D341Med (cell line): ENCODE measurements at regions not wholly inside any gene's neighbourhood (a gene's known extent, or its start where the extent isn't known, plus 50 kb on each side); places are given as distances from the start of the nearest gene placed in this dataset.
"Not testable (repeated sequence)": the region's sequence is repeated elsewhere in the genome, so short reads cannot be mapped to it uniquely, and the experiment has no call there.

Experiments
- DNase-seq: peaks from one replicate; pipeline ENCODE4 v3.0.0; 2012; ENCODE audit warnings: low spot score

DNA sequence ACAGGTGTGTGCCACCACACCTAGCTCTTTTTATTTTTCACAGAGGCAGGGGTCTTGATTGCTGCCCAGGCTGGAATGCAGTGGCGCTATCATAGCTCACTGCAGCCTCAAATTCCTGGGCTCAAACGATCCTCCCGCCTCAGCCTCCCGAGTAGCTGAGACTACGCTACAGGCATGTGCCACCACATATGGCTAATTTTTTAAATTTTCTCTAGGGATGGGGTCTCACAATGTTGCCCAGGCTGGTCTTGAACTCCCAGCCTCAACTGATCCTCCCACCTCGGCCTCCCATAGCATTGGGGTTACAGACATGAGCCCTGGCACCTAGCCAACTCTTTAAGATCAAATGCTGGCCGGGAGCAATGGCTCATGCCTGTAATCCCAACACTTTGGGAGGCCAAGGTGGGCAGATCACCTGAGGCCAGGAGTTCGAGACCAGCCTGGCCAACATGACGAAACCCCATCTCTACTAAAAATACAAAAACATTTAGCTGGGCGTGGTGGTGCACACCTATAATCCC lies 50.6 kb upstream of the MYL10 start:
- DNase-seq: not testable (repeated sequence)

DNA sequence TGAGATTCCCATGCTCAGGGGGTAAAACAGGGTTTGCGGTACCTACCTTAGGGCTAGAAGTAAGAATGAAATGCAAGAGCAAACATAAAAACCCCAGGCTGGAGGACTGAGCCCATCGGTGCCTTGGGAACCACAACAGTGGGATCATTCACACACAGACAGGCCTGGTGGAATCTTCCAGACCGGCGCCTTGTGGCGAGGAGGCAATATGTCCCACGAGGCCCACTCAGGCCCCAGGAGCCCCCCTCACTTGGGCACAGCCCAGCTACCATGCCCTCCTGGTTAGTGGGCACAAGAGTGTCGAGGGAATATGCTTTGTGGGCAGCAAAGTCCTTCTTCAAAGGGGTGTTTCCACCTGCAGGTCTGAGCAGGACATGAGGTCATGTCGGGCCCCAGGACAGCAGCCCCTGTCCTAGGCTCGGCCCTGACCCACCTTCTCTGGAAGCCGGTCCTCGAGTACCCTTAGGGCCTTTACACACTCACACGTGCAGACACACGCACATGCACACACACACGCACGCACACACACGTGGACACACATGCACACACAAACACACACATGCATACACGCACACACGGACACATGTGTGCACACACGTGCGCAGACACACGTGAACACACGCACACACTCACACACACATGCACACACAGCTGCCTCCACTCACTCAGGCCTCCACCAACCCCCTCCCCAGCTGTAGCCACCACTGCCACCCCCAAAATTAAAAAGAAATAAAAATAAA lies 51.5 kb upstream of the MYL10 start:
- DNase-seq: no peak

DNA sequence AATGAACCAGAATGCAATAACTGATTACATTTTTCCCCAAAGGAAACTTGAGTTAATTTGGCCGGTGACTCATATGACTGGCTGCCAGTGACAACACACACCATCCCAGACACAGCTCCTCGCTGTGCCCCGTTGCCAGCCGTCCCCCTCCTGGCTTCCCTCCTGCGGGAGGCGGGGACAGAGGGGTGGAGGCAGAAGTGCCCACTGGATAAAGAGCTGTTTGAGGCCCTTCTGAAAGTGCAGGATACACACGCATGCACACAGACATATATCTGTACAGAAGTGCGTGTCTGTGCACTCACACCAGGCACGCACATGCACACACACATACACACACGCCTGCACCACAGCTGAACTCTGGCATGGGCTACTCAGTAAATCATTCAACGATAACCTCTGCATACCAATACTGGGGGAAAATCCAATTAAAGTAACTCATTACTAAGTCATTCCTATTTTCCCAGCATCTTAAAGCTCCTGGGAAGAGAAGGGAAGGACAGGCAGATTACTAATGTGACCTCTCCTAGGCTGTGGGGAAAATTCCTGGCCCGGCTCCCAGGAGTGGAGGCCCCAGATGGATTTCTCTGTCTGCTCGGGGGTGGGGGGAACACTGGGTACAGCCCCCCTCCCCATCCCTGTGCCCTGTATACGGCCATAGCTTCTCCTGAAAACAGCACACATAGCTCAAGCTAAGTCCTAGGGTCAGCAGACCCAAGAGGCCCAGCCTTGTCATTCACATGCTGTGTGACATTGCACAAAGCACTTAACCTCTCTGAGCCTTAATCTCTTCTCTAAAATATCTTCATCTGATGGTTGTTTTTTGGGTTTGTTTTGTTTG lies 52.3 kb upstream of the MYL10 start:
- no peak for DNase-seq

DNA sequence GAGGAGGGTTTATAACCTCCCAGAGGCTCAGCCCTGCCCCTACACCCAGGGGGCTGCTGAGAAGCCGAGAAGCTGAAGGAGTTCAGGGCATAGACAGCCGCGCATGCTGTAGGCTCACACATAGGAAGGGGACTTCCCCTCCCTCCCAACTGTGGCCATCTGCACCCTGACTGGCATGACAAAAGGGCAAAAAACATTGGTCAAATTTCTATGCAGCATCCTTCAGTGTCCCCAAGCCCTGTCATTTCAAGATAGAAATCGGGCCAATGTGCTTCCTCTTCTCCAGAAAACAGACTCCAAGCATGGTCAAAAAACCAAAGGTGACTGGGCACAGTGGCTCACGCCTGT lies 55.9 kb upstream of the MYL10 start:
- DNase-seq: no peak

DNA sequence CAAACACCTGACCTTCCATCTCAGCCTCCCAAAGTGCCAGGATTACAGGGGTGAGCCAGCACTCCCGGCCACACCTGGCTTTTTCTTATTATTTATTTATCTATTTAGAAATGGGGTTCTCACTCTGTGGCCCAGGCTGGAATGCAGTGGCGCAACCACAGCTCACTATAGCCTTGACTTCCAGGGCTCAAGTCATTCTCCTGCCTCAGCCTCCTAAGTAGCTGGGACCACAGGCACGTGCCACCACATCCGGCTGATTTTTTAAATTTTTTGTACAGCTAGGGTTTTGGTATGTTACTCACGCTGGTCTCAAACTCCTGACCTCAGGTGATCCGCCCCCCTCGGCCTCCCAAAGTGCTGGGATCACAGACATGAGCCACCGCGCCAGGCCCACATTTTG lies 56.9 kb upstream of the MYL10 start:
- DNase-seq: no peak

DNA sequence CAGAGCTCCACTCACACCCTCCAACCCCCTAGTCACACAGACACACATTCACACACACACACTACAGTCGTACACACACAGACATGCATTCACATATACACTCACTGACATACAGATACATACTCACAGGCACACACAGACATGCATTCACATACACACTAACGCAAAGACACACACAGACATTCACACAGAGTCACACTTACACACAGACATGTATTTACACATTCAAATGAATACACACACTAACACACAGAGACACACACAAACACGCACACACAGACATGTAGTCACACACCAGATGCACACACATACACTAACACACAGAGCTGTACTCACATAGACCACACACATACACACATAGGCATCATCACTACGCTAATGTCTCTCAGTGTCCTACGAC lies 58.0 kb upstream of the MYL10 start:
- no peak for DNase-seq

DNA sequence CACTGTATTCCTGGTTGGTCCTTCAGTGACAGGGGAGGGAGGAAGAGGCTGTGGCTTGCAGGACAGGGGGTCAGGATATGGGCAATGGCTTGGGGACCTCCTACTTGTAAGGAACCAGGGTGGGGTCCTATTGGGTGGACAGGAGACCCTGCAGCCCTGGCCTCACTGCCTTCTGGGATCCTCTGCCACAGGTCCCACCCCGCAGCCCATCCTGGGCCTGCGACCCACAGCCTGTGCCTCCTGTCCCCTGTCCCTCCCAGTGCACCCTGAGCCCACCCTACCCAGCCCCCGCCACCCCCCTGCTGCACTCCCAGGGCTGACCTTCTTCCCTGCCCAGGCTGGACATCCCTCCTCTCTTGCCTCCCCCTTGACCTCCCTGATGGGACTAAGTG lies 58.7 kb upstream of the MYL10 start:
- no peak for DNase-seq

DNA sequence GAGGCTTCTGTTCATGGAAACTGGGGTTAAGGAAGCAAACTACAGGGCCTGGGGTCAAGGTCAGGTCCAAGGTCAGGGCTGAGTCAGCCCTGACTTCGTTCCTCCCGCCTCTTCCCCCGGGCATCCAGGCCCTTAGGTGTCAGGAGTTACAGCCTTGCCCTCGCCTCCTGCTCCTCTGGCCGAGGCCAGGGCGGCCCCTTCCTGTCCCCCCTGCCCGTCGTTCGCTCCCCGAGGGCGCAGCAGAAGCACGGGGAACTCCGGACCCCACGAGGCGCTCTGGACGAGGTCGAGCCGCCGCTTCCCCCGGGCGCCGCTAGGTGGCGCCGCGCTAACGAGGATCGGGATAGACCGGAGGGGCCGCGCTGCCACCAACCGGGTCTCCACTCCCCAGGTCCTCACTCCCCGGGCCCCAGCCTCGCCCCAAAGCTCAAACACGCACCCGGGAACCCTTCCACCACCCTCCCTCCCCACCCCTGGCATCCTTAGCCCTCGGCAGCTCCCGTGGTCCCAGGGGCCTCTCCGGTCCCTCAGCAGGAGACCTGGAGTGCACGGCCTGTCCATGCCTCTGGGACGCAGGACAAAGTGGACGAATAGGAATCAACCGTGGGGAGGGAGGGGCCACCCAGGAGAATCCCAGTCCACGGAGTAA lies 59.2 kb upstream of the MYL10 start:
- peak; percentile 94 for DNase-seq

DNA sequence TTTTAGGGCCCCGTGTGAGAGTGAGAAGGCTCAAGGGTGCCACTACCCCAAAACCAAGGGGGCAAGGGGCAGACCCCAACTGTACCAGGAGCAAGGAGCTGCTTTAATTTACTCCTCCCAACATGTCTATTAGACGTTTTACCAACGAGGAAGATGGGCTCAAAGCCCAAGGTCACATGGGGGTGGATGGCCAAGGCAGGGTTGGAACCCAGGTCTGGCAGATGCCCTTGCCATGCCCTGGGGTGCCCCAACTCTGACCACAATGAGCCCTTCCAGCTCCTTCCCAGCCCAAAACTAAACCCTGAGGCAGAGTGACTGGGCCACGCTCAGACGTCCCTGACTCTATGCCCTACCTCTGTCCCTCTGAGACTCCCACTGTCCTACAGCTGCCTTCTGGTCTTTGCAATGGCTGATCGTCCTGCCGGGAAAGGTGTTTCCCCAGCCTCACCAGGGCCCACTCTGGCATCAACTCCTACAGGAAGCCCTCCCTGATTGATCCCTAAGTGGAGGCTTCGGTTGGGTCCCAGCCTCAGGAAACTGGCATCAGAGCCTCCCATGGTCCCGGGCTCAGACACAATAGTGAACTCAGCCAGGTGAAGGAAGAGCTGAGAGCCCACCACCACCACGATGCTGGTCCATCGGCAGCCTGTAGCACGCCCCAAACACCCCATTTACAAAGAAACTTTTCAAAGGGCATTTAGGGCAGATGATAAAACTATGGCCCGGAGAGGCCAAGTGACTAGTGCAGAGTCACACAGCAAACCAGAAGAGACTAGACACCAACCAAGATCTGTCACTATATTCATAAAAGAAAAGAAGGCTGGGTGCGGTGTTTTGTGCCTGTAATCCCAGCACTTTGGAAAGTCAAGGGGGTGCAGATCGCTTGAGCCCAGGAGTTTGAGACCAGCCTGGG lies 60.2 kb upstream of the MYL10 start:
- no peak for DNase-seq

DNA sequence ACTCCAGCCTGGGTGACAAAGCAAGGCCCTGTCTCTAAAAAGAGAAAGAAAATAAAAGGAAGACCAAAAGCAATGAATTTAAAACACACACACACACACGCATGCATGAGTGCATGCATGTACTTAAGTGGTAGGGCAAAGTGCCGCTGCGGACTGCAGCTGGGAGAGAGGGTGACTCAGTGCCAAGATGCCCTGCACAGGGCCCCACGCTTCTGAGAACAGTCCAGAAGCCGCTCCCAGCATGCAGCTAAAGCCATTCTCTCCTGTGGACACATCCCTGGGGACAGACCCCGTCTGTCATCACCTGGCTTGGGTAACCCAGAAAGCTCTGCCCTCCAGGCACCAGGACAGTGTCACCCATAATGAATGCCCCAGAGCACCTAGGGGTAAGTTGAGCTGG lies 61.0 kb upstream of the MYL10 start:
- DNase-seq: no peak

DNA sequence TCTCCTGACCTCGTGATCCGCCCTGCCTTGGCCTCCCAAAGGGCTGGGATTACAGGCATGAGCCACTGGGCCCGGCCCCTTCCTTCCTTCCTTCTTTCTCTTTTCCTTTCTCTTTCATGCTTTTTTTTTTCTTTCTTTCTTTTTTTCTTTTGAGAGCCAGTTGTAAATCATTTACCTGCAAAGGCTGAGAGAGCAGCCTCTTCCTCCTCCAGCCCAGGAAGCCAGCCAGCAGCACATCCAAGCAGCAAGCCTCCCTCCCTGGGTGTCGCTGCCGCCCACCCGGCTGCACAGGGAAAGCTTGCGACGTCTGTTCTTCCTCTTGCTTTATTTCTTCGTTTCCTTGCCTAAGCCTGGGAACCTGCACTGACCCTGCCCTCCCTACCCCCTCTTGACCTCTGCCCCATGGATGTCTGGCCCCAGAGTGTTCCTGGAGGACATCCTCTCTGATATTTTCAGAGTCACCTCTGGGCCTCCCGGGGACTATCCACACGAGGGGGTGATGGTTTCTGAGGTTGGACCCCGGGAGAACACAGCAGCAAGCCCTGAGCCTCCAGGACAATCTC lies 62.8 kb upstream of the MYL10 start:
- DNase-seq: no peak

DNA sequence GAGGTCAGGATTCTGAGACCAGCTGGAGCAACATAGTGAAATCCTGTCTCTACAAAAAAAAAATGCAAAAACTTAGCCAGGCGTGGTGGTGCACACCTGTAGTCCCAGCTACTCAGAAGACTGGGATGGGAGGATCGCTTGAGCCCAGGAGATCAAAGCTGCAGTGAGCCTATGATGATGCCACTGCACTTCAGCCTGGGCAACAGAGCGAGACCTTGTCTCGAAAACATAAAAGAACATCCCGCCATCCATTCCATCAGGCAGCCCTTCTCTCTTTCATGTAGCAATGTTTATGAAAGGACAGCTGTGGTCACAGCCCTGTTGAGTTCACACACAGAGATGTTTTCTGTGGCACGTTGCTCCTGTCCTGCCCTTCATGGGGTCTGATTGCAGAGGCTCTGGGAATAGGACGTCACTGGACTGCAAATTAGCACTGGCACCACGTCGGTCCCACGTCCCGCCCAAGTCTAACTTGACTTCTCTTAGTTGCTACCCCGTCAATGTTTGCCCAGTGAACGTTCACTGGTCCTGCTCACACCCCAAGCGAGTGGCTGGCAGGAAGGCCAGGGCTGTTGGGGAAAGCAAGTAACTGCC lies 64.5 kb upstream of the MYL10 start:
- no peak for DNase-seq

DNA sequence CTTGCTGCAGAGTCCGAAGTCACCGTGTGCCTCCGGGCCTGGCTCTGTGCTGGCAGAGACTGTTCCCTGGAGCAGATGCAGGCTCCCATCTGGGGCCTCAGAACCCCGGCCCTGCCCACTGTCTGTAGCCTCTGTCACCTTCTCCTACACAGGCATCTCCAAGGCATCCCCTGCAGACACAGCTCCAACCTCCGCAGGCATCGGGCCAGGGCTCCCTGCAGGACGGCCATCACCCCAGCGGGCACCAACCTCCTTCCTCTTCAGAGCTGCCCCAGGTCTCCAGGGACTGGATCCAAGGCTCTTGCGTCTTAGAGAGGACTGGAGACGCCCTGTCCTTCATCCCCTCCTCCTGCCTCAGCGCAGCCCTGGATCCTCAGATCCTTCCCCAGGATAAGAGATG lies 69.9 kb upstream of the MYL10 start:
- DNase-seq: no peak

DNA sequence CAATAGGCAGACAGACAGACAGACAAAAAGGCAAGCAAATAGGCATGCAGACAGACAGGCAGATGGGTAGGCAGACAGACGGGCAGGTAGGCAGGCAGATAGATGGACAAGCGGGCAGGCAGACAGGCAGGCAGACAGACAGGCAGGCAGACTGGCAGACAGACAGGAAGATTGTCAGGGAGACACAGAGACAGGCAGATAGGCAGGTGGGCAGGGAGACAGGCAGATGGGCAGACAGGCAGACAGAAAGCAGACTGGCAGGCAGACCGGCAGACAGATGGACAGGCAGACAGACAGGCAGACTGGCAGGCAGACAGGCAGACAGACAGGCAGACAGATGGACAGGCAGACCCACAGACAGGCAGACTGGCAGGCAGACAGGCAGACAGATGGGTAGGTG lies 70.3 kb upstream of the MYL10 start:
- DNase-seq: no peak

DNA sequence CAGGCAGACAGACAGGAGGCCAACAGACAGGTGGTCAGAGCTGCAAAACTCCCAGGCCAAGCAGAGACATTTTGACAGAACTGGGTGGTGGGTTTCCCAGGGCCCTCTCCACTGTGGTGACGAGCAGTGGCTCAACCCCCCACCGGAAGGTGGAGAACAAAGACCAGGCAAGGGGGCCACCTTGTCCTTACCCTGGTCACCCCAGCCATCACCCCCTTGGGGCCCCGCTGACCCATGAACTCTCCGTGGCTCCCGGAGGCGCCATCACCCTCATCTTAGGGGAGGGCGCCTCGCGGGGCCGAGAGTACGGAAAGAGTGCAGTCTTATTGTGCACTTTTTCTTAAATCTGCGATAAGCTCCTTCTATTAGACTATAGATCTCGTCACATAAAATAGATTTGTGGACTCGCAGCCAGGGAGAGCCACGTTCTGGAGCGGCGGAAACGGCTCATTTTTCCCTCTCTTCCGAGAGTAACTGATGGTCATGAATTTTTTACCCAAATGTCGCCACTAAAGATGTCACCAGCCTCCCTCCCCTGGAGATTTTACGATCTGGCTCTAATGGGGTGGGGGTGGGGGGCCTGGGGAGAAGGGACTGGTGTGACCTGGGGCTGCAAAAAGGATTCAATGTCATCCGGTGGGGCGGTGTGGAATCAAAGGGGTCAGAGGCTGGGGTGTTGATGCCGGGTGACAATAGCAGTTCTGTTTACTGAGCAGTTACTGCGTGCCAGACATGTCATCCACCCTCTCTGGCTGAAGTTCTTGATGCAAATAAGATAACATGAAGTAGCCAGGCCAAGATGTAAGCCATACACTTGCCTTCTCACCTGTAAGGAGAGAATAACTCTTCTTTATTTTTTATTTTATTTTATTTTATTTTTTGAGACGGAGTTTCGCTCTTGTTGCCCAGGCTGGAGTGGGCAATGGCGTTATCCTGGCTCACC lies 71.1 kb upstream of the MYL10 start:
- no peak for DNase-seq

DNA sequence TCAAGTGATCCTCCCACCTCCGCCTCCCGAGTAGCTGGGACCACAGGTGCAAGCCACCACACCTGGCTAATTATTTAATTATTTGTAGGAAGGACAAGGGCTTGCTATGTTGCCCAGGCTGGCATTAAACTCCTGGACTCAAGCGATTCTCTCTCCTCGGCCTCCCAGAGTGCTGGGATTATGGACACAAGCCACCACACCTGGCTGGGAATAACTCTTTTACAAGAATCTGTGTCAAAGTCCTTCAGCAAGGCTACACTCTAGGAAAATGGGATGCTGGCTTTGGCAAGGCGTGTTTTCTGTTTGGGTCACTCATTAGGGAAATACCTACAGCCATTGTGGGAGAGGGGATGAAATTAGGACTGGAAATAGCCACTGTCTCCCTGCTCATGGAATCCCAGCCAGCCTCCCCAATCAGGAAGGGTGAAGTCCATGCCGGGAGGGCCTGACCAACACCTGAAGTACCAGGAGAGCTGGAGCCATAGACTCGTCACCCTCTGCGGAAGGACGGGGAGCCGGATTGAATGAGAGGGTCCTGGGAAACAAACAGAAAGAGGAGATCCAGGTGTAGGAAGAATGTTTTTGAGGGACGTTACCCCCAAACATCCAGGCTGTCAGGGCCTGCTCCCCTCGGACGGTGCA lies 72.2 kb upstream of the MYL10 start:
- no peak for DNase-seq

DNA sequence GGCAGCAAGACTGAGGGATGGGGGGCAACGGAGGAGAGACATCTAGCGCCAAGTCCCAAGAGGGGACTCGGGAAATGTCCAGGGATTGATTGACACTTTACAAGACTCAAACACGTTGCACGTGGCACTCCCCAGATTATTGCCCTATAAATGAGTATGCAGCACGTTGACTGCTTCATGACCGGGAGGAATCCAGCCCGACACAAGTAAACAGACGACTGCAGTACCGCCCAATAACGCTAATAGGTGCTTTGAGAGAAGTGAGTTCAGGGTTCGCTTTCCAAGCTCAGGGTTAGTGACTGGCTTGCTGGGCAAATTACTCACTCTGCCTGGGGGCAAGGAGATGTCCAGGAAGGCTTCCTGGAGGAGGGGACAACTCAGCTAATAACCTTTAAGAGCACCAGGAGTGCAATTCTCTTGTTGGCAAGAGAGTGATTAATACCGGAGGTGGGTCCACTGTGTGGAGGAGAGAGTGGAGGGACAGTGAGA lies 73.3 kb upstream of the MYL10 start:
- DNase-seq: no peak

DNA sequence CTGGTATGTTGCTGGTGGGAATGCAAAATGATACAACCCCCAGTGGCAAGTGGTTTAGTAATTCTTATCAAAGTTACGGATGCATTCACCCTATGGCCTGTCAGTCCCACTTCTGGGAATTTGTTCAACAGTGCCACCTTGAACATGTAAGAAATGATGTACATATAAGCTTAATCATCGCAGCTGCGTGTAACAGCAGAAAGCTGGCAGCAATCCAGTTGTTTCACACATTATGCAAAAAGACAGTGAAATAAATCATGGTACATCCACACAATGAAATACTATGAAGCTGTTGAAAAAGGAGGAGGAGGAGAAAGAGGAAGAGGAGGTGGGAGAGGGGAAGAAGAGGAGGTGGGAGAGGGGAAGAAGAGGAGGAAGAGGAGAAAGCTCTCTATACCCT lies 76.2 kb upstream of the MYL10 start:
- no peak for DNase-seq

DNA sequence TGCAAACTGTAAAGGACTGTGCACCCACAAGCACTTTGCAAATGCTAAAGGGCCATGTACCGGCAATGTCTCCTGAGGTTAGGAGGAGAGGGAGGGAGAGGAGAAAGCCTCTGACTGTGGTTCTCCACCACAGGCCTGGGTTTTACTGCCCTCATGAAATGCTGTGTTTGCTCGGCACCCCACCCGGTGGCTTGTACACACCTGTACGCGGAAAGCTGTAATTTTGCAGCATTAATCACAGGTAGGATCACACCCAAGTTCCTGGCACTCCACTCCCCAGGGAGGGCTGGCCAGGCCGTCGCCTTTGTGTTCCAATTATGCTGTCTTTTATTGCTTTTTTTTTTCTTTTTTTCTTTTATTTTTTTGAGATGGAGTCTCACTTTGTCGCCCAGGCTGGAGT lies 78.5 kb upstream of the MYL10 start:
- DNase-seq: no peak
